Calu3 (cell line): ENCODE measurements at regions not wholly inside any gene's neighbourhood (a gene's known extent, or its start where the extent isn't known, plus 50 kb on each side); places are given as distances from the start of the nearest gene placed in this dataset.

Experiments
- BruUV-seq: library from RNA; stranded (reverse); fragments of 400-500 nt; replicated peaks from 2 replicates; lab custom pipeline; 2021; lab: Mats Ljungman, UMichigan
- CTCF ChIA-PET: fragments of 300-600 bp; sonication (Branson Sonifier 250); formaldehyde crosslinking; loops from one replicate; lab custom pipeline; 2022; ENCODE audit warnings: antibody characterized with exemption; lab: Charles Lee
- DNase-seq: peaks from one replicate; pipeline ENCODE4 v3.0.0; 2022
- H3K27ac Mint-ChIP-seq: one replicate; pipeline ENCODE4 v1.8.0; 2022; ENCODE audit warnings: mixed read lengths; ENCODE audit not compliant: unreplicated experiment
- H3K27me3 Mint-ChIP-seq: one replicate; pipeline ENCODE4 v1.8.0; 2022; ENCODE audit warnings: mixed read lengths; ENCODE audit not compliant: unreplicated experiment
- H3K36me3 Mint-ChIP-seq: one replicate; pipeline ENCODE4 v1.8.0; 2022; ENCODE audit warnings: mild to moderate bottlenecking, moderate library complexity, mixed read lengths; ENCODE audit not compliant: insufficient read depth, unreplicated experiment
- H3K4me1 Mint-ChIP-seq: one replicate; pipeline ENCODE4 v1.8.0; 2022; ENCODE audit warnings: mild to moderate bottlenecking, low read depth, mixed read lengths; ENCODE audit not compliant: unreplicated experiment
- H3K4me3 Mint-ChIP-seq: one replicate; pipeline ENCODE4 v1.8.0; 2022; ENCODE audit warnings: mild to moderate bottlenecking, low read depth, moderate library complexity, mixed read lengths; ENCODE audit not compliant: unreplicated experiment
- H3K9me3 Mint-ChIP-seq: one replicate; pipeline ENCODE4 v1.8.0; 2022; ENCODE audit warnings: low read depth, mixed read lengths; ENCODE audit not compliant: unreplicated experiment
- intact Hi-C: fragments of 100-400 bp; cut with micrococcal nuclease; formaldehyde crosslinking; loops from one replicate; pipeline ENCODE4 v1.10.0; 2022; ENCODE audit not compliant: unreplicated experiment
- TF ChIP-seq, protein P1 (sequence below): fragments of 200-600 bp; IDR thresholded peaks from one replicate; pipeline ENCODE4 v1.8.0; 2022; ENCODE audit warnings: antibody characterized with exemption; ENCODE audit not compliant: unreplicated experiment

DNA sequence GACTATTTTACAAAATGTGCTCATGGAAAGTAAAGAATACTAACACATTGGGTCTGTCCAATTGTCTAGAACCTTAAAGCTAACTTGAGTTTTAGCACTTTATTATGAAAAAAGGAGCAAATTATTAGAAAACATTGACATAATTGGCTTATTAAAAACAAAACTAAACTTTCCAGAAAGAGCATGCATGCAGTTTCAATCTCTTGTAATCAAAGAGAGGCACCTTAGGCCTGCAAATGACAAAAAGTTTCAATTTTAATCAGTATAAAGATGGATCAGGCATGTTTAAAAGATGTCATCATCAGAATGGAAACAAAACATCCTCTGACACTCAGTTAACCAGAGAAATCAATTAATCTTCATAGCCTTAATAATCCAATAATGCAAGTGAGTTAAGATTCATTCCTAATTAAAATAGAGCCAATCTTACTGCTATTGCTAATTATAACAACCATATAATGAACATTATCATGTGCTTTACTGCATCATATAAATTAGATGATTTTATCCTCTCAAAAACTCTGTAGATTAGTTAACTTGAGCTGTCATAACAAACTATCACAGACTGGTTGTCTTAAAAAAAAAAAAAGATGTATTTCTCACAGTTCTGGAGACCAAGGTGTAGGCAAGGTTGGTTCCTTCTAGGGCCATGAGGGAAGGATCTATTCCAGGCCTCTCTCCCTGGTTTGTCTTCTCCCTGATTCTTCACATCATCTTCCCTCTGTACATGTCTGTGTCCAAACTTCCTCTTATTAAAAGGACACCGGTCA is 131.4 kb downstream of the RPAP3 start:
- TF ChIP-seq, protein P1, sequence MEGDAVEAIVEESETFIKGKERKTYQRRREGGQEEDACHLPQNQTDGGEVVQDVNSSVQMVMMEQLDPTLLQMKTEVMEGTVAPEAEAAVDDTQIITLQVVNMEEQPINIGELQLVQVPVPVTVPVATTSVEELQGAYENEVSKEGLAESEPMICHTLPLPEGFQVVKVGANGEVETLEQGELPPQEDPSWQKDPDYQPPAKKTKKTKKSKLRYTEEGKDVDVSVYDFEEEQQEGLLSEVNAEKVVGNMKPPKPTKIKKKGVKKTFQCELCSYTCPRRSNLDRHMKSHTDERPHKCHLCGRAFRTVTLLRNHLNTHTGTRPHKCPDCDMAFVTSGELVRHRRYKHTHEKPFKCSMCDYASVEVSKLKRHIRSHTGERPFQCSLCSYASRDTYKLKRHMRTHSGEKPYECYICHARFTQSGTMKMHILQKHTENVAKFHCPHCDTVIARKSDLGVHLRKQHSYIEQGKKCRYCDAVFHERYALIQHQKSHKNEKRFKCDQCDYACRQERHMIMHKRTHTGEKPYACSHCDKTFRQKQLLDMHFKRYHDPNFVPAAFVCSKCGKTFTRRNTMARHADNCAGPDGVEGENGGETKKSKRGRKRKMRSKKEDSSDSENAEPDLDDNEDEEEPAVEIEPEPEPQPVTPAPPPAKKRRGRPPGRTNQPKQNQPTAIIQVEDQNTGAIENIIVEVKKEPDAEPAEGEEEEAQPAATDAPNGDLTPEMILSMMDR = no peak
- no TSS peak for BruUV-seq
- Mint-ChIP-seq H3K27ac (no peak overlapping the region), H3K9me3 (peaks cover 6% of the 10 kb centered on the region), H3K36me3 (no peaks in the 10 kb centered on the region), H3K4me1 (no peaks in the 10 kb centered on the region), H3K27me3 (peaks cover 11% of the 10 kb centered on the region), H3K4me3 (no peak overlapping the region)
- CTCF ChIA-PET = no interaction called here
- no peak for DNase-seq
- intact Hi-C loops = no loop called here

DNA sequence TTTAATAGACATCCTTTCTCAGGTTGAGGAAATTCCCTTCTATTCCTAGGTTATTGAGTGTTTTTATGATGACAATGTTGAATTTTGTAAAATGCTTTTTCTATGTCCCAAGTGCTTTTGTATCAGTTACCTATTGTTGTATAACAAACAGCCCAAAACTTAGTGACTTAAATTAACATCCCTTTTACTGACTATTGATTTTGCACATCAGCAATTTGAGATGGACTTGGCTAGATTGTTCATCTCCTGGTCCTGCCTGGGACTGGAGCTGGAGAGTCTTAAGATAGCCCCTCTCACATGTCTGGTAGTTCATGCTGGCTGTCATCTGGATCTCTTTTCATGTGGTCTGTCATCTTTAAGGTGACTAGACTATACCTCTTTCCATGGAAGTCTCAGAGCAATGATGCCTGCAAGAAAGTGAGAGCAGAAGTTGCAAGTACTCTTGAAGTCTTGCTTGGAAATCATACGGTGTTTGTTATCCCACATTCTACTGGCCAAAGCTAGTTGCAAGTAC is 132.6 kb downstream of the RPAP3 start:
- intact Hi-C loops = no loop called here
- no peak for DNase-seq
- peaks cover 6% of the 10 kb centered on the region for H3K9me3 Mint-ChIP-seq
- no peaks in the 10 kb centered on the region for H3K4me1 Mint-ChIP-seq
- peaks cover 12% of the 10 kb centered on the region for H3K27me3 Mint-ChIP-seq
- H3K36me3 Mint-ChIP-seq = no peaks in the 10 kb centered on the region
- CTCF ChIA-PET = no interaction called here
- H3K4me3 Mint-ChIP-seq = no peak overlapping the region
- H3K27ac Mint-ChIP-seq = no peak overlapping the region
- no TSS peak for BruUV-seq
- TF ChIP-seq, protein P1 = no peak

GRCh38 chr12:47570151-47570550 is 135.7 kb downstream of the RPAP3 start:
- no peaks in the 10 kb centered on the region for H3K36me3 Mint-ChIP-seq
- H3K27ac Mint-ChIP-seq = no peak overlapping the region
- H3K27me3 Mint-ChIP-seq = peaks cover 12% of the 10 kb centered on the region
- TF ChIP-seq, protein P1 = no peak
- intact Hi-C loops = no loop called here
- CTCF ChIA-PET = no interaction called here
- no peaks in the 10 kb centered on the region for H3K4me1 Mint-ChIP-seq
- H3K4me3 Mint-ChIP-seq = no peak overlapping the region
- DNase-seq = no peak
- H3K9me3 Mint-ChIP-seq = peaks cover 6% of the 10 kb centered on the region
- no TSS peak for BruUV-seq

DNA sequence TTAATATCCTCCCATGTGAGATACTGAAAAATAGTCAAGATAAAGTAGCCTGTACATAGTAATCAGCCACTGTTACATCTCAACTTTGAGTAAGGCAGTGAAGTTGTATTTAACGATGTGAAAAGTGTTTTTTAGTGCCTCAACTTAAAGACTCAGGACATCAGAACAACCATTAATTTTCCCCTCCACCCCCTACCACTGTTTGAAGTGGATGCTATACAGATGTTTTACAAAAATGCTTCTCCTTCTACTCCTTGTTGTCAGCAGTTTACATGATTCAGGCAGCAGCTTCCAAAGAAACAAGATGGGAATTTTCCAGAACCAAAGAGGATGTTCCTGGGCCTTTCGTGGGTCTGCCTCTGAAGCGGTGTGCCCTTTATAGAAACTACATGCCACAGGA is 143.6 kb downstream of the RPAP3 start:
- DNase-seq = no peak
- Mint-ChIP-seq H3K27me3 (no peaks in the 10 kb centered on the region), H3K4me1 (no peaks in the 10 kb centered on the region), H3K9me3 (no peaks in the 10 kb centered on the region), H3K27ac (no peak overlapping the region), H3K4me3 (no peak overlapping the region), H3K36me3 (no peaks in the 10 kb centered on the region)
- TF ChIP-seq, protein P1 = no peak
- intact Hi-C loops = no loop called here
- no TSS peak for BruUV-seq
- CTCF ChIA-PET = no interaction called here
